COR-L47 (cell line): ENCODE measurements at regions not wholly inside any gene's neighbourhood (a gene's known extent, or its start where the extent isn't known, plus 50 kb on each side); places are given as distances from the start of the nearest gene placed in this dataset.

Source experiments
- DNase-seq: peaks from one replicate; lab custom pipeline; 2025; lab: John Stamatoyannopoulos, UW

- no peak for DNase-seq
Observed at GRCh38 chr2:120567128-120567527, 168.5 kb upstream of the GLI2 start.

DNA sequence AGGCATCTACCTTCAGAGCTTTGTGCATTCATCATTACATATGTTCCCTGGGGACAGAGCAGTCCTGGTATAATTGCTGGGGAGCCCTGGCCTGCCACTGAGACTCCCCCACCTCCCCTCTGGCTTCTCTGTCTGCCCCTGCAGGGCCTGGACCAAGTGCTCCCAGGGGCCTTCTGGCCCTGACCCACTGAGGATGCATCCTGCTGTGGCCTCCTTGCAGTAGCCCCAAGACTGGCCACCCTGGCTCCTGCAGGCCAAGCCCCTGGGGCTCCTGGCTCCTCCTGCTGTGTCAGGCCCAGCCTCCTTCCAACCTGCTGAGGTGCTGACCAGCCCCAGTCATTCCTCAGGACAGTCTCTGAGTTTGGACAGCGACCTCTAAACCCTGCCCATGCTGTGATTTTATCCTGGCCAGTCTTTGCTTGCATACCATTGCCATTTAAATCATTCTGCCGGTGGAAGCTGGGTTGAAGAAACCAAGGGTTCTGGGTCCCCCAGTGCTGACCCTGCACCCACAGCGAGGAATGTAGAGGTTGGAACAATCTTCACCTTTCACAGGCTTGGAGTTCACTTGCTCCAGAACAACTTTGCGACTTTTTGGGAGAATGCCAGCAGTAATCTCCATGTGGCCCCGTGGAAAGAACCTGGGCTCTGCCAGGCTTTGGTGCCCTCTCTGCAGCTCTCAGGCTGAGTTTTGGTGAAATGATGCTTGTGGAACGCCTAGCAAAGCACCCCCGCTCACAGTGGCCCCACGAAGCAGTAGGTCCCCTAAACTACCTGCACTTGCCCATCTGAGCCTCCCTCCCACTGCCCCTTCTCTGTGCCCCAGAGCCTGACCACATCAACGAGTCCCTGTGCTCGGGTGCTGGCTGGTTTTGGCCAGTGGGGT lies 167.3 kb upstream of the GLI2 start:
- no peak for DNase-seq

- DNase-seq: peak; percentile 20
Observed at GRCh38 chr2:120568975-120569268, 166.7 kb upstream of the GLI2 start.

GRCh38 chr2:120570001-120570400 lies 165.7 kb upstream of the GLI2 start:
- DNase-seq: no peak

DNA sequence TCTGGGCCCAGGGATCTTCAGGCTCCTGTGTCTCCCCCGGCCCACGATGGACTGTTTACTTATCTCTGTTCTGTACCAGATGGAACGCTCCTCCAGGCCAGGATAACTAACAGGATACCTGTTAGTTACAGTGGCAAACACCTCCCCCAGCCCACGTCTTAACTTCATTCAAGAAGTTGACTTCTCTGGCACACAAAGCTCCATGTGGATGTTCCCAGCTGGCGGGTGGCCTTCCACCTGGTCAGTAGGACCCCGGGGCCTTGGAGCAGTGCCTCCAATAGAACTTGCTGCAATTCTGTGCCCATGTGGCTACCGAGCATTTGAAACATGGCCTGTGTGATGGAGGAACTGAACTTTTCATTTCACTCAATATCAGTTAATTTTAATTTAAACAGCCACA lies 165.1 kb upstream of the GLI2 start:
- DNase-seq: no peak

DNA sequence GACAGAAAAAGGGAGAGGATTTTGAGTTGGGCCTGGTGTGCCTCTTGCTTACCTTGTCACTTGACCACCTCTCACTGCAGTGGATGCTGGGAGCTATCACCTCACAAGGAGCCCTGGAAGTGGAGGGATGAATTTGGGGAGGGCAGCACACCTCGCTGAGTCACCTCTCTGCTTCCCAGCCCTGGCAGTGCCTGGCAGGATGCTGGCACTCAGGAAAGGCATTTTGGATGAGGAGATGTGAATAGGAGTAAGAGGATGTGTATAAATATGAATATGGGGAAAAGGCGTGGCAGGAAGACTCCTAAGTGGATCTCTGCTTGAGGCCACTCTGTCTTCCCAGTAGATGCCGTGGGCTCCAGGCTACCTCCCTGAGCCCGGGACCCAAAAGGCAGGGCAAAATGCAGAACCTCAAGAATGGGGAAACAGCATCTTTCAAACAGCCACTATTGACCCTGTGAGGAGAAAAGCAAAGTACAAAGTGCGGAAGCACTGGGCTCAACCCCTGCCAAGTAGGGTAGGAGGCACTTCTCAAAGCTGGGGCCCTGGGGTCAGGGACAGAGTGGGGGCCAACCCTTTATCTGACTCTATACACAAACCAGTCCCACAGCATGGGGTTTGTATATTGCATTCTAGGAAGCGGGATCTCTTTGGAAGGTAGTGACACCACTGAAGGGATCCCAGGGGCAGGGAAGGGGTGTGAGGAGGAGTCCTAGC lies 164.5 kb upstream of the GLI2 start:
- DNase-seq: no peak

- DNase-seq: no peak
Observed at GRCh38 chr2:120572226-120572625, 163.4 kb upstream of the GLI2 start.

GRCh38 chr2:120574620-120575019 lies 161.0 kb upstream of the GLI2 start:
- no peak for DNase-seq

GRCh38 chr2:120575966-120576365 lies 159.7 kb upstream of the GLI2 start:
- no peak for DNase-seq

DNA sequence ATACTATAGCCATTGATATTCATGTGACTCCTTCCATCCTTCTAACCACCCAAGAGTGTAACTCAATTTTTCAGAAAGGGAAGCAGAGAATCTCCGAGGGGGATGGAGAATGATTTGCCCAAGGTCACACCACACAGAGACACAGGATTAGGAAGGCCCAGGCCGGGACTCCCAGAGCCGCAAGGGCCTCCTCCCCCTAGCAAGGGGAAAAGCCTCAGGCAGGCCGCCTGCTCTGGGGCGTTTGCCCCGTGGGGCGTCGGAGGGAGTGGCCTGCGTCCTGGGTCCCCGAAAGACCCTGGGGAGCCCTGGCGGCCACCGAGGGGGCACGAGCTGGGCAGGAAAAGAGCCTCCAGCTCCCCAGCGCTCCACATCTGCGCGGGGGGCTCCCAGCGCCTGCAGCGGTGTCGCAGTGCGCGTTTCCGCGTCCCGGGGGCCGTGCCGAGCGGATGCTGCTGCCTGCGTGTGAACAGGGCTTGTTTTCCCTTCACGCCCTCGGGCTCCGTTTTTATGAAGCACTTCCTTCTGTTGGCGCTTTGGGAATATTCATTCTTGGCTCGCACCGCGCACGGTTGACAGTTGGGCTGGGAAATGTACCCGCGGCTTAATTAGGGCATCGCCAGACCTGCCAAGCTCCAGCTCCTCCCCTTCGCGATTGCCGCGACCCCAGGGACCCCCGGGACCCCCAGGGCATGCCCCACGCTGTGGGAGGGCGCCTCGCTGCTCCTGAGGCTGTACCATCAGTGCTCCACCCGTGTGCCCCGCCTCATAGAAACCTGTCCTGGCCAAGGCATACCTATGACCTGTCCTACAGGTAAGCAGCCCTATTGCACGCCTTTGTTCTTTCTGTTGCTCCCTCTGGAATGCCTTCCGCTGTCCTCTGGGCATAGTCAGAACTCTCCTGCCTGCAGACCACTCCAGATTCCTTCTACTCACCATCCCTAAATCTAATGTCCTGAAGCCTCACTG lies 158.9 kb upstream of the GLI2 start:
- no peak for DNase-seq

DNA sequence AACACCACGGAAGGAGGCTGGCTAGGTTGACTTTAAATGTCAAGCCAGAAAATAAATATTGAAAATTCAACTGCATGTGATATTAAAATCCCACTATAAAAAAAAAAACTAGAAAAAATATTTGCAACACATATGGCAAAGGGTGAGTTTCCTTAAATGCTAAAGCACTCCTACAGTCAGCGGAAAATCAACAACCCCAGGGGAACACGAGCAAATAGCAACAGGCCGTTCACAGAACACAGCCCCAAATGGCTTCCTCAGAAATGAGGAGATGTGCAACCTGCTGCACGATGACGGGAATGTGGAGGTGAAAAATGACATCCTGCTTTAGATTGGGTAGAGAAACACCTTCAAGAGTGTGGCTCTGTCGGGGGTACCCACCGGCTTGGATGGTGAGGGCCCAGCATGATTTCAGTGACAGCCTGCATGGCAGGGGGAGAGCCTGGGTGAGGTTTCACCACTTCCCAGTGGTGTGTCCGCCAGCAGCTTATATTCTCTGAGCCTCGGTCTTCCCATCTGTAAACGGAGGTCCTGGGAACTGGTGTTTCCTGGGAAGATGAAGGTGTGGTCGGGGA lies 157.9 kb upstream of the GLI2 start:
- no peak for DNase-seq

- no peak for DNase-seq
Observed at GRCh38 chr2:120578576-120579352, 156.9 kb upstream of the GLI2 start.

DNA sequence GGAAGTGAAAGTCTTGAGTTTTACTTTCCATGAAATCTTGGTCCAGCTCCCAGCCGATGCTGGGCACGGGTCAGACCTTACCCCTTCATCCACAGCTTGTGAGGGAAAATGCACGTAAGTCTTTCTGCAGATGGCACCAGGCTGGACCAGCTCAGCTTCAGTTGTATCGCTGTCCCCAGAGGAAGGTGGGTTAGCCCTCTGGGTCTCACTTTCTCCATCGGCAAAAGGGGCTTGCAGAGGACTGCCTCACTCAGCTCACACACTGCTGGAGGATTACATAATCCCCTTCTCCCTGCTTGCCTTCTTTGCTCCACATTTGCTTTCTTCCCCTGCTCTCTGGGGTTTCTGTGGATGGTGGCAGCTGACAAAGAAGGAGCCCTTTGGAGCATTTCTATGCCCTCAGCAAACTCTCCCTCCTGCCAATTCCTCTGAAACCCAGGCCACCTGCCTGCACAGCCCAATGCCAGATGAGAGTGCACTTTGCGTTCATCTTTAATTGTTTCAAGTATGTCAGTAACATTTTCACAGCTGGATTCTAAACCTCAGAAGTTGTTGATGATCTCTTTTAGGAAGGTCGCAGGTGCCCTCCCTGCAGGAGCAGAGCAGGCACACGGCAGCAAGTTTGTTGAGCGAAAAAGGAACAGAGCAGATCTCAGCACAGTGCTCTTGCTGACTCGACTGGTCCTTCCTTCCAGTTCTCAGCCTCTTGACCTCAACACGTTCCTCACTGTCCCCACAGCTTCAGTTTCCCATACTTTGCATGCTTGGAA lies 155.6 kb upstream of the GLI2 start:
- DNase-seq: no peak

GRCh38 chr2:120580709-120581108 lies 155.0 kb upstream of the GLI2 start:
- no peak for DNase-seq

DNA sequence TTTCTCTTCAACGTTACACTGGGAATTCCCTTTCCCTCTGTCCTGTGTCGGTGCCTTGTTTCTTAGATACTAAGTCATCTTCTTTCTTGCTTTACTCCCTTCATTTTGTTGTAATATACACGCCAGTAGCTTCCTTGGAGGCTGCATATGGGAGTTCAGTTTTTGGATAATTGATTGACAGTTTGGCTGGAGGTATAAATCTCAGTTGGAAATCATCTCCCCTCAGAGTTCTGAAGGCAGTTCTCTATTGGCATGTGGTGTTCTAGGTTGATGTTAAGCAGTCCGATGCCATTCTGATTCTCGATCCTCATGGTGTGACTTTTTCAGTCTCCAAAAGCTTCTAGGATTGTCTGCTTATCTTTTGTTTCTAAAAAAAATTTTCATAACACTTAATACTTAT lies 152.5 kb upstream of the GLI2 start:
- no peak for DNase-seq

DNA sequence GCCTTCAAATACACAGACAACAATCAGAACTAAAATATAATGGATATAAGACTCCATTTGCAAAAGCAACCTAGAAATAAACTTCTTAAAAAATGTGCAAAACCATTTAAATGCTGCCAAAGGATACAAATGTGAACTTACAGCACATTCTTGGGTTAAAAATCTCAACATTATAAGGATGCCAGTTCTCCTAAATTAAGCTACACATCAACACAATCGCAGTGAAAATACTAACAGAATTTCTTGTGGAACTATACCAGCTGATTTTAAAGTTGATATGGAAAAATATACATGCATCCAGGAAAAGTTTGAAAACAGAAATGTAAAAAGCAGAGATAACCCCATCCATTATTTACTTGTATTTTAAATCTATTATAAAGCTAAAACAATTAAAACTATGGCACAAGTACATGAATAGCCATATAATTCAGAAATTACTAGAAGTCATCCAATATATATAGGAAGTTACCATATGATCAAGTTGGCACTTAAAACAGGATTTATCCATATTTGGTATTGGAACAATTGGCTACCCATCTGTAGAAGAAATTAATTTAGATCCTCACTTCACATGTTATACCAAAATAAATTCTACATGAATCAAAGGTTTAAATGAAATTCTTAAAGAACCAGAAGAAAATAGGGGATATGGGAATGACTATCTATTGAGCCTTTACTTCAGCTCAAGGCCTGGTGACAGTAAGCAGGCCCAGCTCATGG lies 151.7 kb upstream of the GLI2 start:
- DNase-seq: no peak

DNA sequence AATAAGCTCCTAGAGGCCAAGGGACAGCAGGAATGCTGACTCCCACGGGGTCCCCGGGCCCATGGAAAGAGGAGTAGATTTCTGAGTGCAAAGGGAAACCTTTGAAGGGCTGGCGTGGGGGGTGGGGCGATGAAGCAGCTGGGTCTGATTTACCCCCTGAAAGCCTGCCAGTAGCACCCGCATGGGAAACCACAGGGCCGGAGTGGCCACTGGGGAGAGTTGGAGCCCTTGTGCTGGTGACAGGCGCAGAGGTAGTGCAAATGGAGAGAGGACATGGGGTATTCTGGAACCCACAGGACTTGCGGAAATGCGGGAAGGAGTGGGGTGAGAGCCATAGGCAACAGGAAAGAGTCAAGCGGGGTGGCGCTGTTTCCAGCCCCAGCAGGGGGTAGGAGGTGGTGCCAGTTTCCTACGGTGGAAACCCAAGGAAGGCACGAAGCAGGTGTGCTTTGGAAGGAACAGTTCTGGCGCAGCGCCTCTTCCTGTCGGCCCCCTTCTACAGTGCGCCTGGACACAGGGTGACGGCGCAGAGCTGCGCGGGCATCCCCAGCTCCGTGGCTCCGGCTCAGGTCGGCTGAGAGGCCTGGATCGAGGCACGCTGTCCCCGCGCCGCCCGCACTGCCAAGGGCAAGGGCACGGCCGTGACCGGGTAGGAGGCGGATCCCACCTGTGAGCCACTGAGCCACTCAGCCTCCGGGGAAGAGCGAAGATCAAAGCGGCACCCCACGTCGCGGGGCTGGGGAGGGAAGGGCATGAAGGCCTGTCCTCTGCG lies 149.0 kb upstream of the GLI2 start:
- no peak for DNase-seq

GRCh38 chr2:120587279-120587996 lies 148.2 kb upstream of the GLI2 start:
- no peak for DNase-seq

DNA sequence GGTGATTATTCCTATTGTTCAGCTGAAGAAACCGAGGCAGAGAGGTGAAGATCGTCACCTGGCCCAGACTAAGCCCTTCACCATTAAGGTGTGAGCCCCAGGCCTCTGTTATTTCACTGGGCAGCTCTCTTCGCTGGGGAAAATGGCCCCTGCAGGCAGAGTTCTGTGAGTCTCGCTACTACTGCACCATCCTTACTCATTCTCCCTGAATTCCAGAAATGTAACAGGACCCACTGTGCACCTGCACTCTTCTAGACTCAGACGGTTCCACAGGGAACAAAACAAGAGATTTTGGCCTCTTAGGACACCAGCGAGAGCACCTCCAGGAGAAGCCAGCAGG lies 147.7 kb upstream of the GLI2 start:
- no peak for DNase-seq
